ENCODE measurements at regions not wholly inside any gene's neighbourhood (a gene's known extent, or its start where the extent isn't known, plus 50 kb on each side); places are given as distances from the start of the nearest gene placed in this dataset.

DNA sequence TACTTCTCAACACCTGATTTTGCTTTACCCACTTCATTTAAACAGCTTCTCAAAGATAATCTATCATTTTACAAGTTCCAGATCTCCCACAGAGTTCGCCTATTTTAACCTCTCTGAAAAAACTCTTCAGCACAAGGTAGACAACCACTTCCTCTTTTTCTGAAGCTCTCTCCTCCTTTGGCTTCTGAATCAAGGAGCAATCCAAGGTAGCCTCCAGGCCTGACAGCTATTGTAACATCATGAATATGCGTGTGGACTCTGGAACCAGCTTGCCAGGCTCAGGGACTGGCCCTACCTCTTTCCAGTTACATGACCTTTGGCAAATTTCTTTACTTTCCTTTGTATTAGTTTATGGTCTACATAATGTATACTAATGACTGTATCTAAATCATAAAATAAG is 405.9 kb upstream of the ZNF385D start:
- no peaks in the 10 kb centered on the region for H3K9me3 ChIP-seq (ENCODE audit: low read depth, low read length)
- H3K27ac ChIP-seq (ENCODE audit: low read depth, low read length), result no peak overlapping the region
- TF ChIP-seq, protein P1, sequence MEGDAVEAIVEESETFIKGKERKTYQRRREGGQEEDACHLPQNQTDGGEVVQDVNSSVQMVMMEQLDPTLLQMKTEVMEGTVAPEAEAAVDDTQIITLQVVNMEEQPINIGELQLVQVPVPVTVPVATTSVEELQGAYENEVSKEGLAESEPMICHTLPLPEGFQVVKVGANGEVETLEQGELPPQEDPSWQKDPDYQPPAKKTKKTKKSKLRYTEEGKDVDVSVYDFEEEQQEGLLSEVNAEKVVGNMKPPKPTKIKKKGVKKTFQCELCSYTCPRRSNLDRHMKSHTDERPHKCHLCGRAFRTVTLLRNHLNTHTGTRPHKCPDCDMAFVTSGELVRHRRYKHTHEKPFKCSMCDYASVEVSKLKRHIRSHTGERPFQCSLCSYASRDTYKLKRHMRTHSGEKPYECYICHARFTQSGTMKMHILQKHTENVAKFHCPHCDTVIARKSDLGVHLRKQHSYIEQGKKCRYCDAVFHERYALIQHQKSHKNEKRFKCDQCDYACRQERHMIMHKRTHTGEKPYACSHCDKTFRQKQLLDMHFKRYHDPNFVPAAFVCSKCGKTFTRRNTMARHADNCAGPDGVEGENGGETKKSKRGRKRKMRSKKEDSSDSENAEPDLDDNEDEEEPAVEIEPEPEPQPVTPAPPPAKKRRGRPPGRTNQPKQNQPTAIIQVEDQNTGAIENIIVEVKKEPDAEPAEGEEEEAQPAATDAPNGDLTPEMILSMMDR (IDR thresholded peaks at IDR 0.05; ENCODE audit: extremely low read depth, low read depth, low read length), result no peak
- no peak overlapping the region for H2AFZ ChIP-seq (ENCODE audit: low read length)
- H3K4me1 ChIP-seq (ENCODE audit: insufficient read depth, low read length), result no peaks in the 10 kb centered on the region
- no peak overlapping the region for H3K4me2 ChIP-seq (ENCODE audit: insufficient read depth, low read length)
- no peaks in the 10 kb centered on the region for H3K79me2 ChIP-seq (ENCODE audit: insufficient read depth, low read length)
- no peaks in the 10 kb centered on the region for H3K27me3 ChIP-seq (ENCODE audit: insufficient read depth, low read length)
- no peaks in the 10 kb centered on the region for H4K20me1 ChIP-seq (ENCODE audit: insufficient read depth, low read length)
- H3K4me3 ChIP-seq (ENCODE audit: insufficient read depth, low read length), result no peak overlapping the region
- no peak for DNase-seq (ENCODE audit: insufficient read length, low spot score, missing footprints)
- H3K36me3 ChIP-seq (ENCODE audit: insufficient read depth, low read length), result no peaks in the 10 kb centered on the region

DNA sequence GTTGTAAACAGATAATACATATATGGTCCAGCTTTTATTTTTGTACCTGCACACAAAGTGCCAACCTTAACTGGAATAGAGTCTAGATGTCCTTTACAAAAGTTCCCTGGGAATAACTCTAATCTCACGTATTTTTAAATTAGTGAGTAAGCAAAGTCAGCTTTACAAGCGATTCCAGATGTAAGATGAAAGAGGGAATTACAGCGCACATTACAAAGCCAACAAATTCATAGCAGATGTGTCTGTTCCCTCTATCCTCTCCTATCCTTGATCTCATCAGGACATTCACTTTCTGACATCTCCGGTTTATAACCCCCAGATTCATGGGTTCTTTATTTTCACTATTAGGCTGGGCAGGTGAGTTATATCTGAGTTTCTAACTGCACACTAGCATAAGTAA is 406.8 kb upstream of the ZNF385D start:
- H3K79me2 ChIP-seq (ENCODE audit: insufficient read depth, low read length), result no peaks in the 10 kb centered on the region
- H3K36me3 ChIP-seq (ENCODE audit: insufficient read depth, low read length), result no peaks in the 10 kb centered on the region
- H3K27ac ChIP-seq (ENCODE audit: low read depth, low read length), result no peak overlapping the region
- no peaks in the 10 kb centered on the region for H3K4me1 ChIP-seq (ENCODE audit: insufficient read depth, low read length)
- no peak overlapping the region for H3K4me2 ChIP-seq (ENCODE audit: insufficient read depth, low read length)
- TF ChIP-seq, protein P1 (IDR thresholded peaks at IDR 0.05; ENCODE audit: extremely low read depth, low read depth, low read length), result no peak
- H3K4me3 ChIP-seq (ENCODE audit: insufficient read depth, low read length), result no peak overlapping the region
- DNase-seq (ENCODE audit: insufficient read length, low spot score, missing footprints), result no peak
- no peak overlapping the region for H2AFZ ChIP-seq (ENCODE audit: low read length)
- no peaks in the 10 kb centered on the region for H4K20me1 ChIP-seq (ENCODE audit: insufficient read depth, low read length)
- H3K27me3 ChIP-seq (ENCODE audit: insufficient read depth, low read length), result no peaks in the 10 kb centered on the region
- H3K9me3 ChIP-seq (ENCODE audit: low read depth, low read length), result no peaks in the 10 kb centered on the region

DNA sequence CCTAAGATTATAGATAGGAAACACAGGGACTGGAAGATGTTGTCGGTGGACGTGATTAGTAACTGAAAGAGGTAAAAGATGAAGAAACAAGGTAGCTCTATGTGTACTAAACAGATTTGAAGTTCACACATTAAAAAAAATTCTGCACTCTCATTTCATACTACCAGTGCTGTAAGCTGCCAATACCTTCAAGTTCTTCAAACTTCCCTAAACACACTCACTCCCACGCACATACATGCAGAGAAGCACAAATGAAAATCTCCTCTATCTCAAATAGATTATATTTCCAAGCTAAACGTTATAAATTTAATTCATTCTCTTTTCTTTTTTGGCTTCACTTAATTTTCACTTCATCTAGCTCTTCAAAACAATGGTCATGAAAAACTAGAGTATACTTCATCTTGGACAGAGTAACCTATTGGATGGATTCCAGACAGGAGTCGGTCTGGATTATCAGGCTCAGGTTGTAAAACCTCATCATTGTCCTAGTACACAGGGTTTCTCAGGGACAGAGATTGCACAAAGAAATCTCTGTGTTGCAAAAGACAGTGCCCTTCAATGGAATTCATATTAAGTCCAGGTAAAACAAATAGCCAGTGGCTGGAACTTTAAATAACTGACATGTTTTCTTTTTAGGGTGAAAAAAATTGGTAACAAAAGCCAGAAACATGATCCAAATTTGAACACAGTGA is 408.1 kb upstream of the ZNF385D start:
- DNase-seq (ENCODE audit: insufficient read length, low spot score, missing footprints), result no peak
- Histone ChIP-seq H3K4me2 (ENCODE audit: insufficient read depth, low read length) (no peak overlapping the region), H4K20me1 (ENCODE audit: insufficient read depth, low read length) (no peaks in the 10 kb centered on the region), H3K9me3 (ENCODE audit: low read depth, low read length) (no peaks in the 10 kb centered on the region), H3K27me3 (ENCODE audit: insufficient read depth, low read length) (no peaks in the 10 kb centered on the region), H3K27ac (ENCODE audit: low read depth, low read length) (no peak overlapping the region), H3K79me2 (ENCODE audit: insufficient read depth, low read length) (no peaks in the 10 kb centered on the region), H3K36me3 (ENCODE audit: insufficient read depth, low read length) (no peaks in the 10 kb centered on the region), H2AFZ (ENCODE audit: low read length) (no peak overlapping the region), H3K4me1 (ENCODE audit: insufficient read depth, low read length) (no peaks in the 10 kb centered on the region), H3K4me3 (ENCODE audit: insufficient read depth, low read length) (no peak overlapping the region)
- TF ChIP-seq, protein P1 (IDR thresholded peaks at IDR 0.05; ENCODE audit: extremely low read depth, low read depth, low read length), result no peak

DNA sequence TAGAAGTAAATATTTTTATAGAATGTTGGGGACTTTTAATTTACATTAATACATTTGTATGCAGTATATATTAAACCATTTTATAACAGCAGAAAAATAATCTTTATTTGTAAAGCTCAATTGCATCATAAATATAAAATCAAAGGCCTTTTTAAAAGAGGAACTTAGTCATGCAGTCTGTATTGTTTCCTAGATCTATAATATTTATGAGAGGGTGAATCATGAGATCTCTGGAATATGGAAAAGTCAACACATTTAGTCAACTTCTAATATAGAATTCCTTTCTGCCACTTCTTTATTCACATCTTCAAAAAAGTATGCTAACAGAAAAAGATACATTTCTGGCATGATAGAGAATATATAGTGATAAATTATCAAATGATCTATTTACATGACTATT is 410.3 kb upstream of the ZNF385D start:
- Histone ChIP-seq H3K27ac (ENCODE audit: low read depth, low read length) (no peak overlapping the region), H3K27me3 (ENCODE audit: insufficient read depth, low read length) (no peaks in the 10 kb centered on the region), H3K79me2 (ENCODE audit: insufficient read depth, low read length) (no peaks in the 10 kb centered on the region), H2AFZ (ENCODE audit: low read length) (no peak overlapping the region), H3K4me2 (ENCODE audit: insufficient read depth, low read length) (no peak overlapping the region), H4K20me1 (ENCODE audit: insufficient read depth, low read length) (no peaks in the 10 kb centered on the region), H3K4me1 (ENCODE audit: insufficient read depth, low read length) (no peaks in the 10 kb centered on the region), H3K4me3 (ENCODE audit: insufficient read depth, low read length) (no peak overlapping the region), H3K36me3 (ENCODE audit: insufficient read depth, low read length) (no peaks in the 10 kb centered on the region), H3K9me3 (ENCODE audit: low read depth, low read length) (no peaks in the 10 kb centered on the region)
- TF ChIP-seq, protein P1 (IDR thresholded peaks at IDR 0.05; ENCODE audit: extremely low read depth, low read depth, low read length), result no peak
- no peak for DNase-seq (ENCODE audit: insufficient read length, low spot score, missing footprints)
